Mucosa of descending colon (tissue), 3 donors: ENCODE measurements at regions not wholly inside any gene's neighbourhood (a gene's known extent, or its start where the extent isn't known, plus 50 kb on each side); places are given as distances from the start of the nearest gene placed in this dataset.
"Not testable (repeated sequence)": the region's sequence is repeated elsewhere in the genome, so short reads cannot be mapped to it uniquely, and the experiment has no call there.

Experiments used
- ATAC-seq: fragments of 200-7000 bp; cut with Tn5 transposase; one replicate; pipeline ENCODE4 v1.9.1; 2020; ENCODE audit warnings: mild to moderate bottlenecking, moderate library complexity
- DNase-seq, 3 donors: peaks; one replicate each; pipeline ENCODE4 v3.0.0-alpha.2; 2020
- H3K36me3 ChIP-seq: fragments of 200-600 bp; one replicate; pipeline ENCODE4 v1.8.0; 2021; ENCODE audit warnings: low read depth, mild to moderate bottlenecking
- H3K4me1 ChIP-seq: fragments of 200-600 bp; one replicate; pipeline ENCODE4 v1.8.0; 2021; ENCODE audit warnings: low read depth, mild to moderate bottlenecking
- H3K4me3 ChIP-seq: fragments of 200-600 bp; one replicate; pipeline ENCODE4 v1.8.0; 2021; ENCODE audit warnings: mild to moderate bottlenecking
- H3K9me3 ChIP-seq: fragments of 200-600 bp; one replicate; pipeline ENCODE4 v1.8.0; 2021; ENCODE audit warnings: mild to moderate bottlenecking
- intact Hi-C, 2 donors: fragments of 100-400 bp; cut with DNase I in 1 of 2; cut with micrococcal nuclease in 1 of 2; formaldehyde crosslinking; loops; one replicate each; pipeline versions ENCODE4 v1.11.0 to v1.11.1; 2022; cut with DNase I, micrococcal nuclease
- donor health status: DM: no; HTN: no; CAD: no; lungs with moderate emphysema.
- donor health status: DM: no; HTN: no; CAD: no.
- donor health status: DM: no; HTN: yes; CAD: no.

- H3K9me3 ChIP-seq, intact Hi-C loops, H3K4me3 ChIP-seq, DNase-seq, H3K4me1 ChIP-seq, H3K36me3 ChIP-seq: not testable (repeated sequence)
- ATAC-seq = peak; percentile 90
Measured at GRCh38 chr21:8377093-8377841, 2144.1 kb upstream of the TPTE start.

- H3K4me1 ChIP-seq, H3K36me3 ChIP-seq, intact Hi-C loops, DNase-seq, H3K9me3 ChIP-seq, H3K4me3 ChIP-seq: not testable (repeated sequence)
- peak; percentile 71 for ATAC-seq
Measured at GRCh38 chr21:8380419-8381079, 2140.8 kb upstream of the TPTE start.

GRCh38 chr21:8388169-8388939, 2133.0 kb upstream of the TPTE start:
- H3K4me3 ChIP-seq, intact Hi-C loops, H3K4me1 ChIP-seq, H3K36me3 ChIP-seq, H3K9me3 ChIP-seq, DNase-seq: not testable (repeated sequence)
- peak; percentile 100 for ATAC-seq

GRCh38 chr21:8388940-8389238, 2132.5 kb upstream of the TPTE start:
- intact Hi-C loops, H3K4me1 ChIP-seq, H3K36me3 ChIP-seq, H3K4me3 ChIP-seq, DNase-seq, H3K9me3 ChIP-seq: not testable (repeated sequence)
- peak; percentile 28 for ATAC-seq

GRCh38 chr21:8390550-8391171, 2130.7 kb upstream of the TPTE start:
- H3K36me3 ChIP-seq, ATAC-seq, H3K4me3 ChIP-seq, DNase-seq, H3K9me3 ChIP-seq, intact Hi-C loops, H3K4me1 ChIP-seq: not testable (repeated sequence)

- ATAC-seq, H3K36me3 ChIP-seq, H3K4me3 ChIP-seq, intact Hi-C loops, DNase-seq, H3K4me1 ChIP-seq, H3K9me3 ChIP-seq: not testable (repeated sequence)
Measured at GRCh38 chr21:8394380-8394779, 2127.0 kb upstream of the TPTE start.

- H3K9me3 ChIP-seq, H3K4me3 ChIP-seq, intact Hi-C loops, H3K4me1 ChIP-seq, ATAC-seq, DNase-seq, H3K36me3 ChIP-seq: not testable (repeated sequence)
Measured at GRCh38 chr21:8395992-8396391, 2125.4 kb upstream of the TPTE start.

GRCh38 chr21:8398870-8399437, 2122.4 kb upstream of the TPTE start:
- H3K4me3 ChIP-seq, H3K9me3 ChIP-seq, ATAC-seq, H3K36me3 ChIP-seq, DNase-seq, intact Hi-C loops, H3K4me1 ChIP-seq: not testable (repeated sequence)

- H3K36me3 ChIP-seq, DNase-seq, H3K9me3 ChIP-seq, H3K4me3 ChIP-seq, ATAC-seq, intact Hi-C loops, H3K4me1 ChIP-seq: not testable (repeated sequence)
Measured at GRCh38 chr21:8399866-8400265, 2121.5 kb upstream of the TPTE start.

- H3K9me3 ChIP-seq, ATAC-seq, H3K4me3 ChIP-seq, DNase-seq, H3K36me3 ChIP-seq, H3K4me1 ChIP-seq, intact Hi-C loops: not testable (repeated sequence)
Measured at GRCh38 chr21:8401799-8402198, 2119.6 kb upstream of the TPTE start.

GRCh38 chr21:8406331-8406730, 2115.1 kb upstream of the TPTE start:
- H3K4me3 ChIP-seq, ATAC-seq, DNase-seq, H3K9me3 ChIP-seq, H3K4me1 ChIP-seq, intact Hi-C loops, H3K36me3 ChIP-seq: not testable (repeated sequence)

- H3K9me3 ChIP-seq, H3K4me1 ChIP-seq, H3K36me3 ChIP-seq, intact Hi-C loops, H3K4me3 ChIP-seq, DNase-seq: not testable (repeated sequence)
- ATAC-seq = peak; percentile 33
Measured at GRCh38 chr21:8411139-8411671, 2110.2 kb upstream of the TPTE start.

- intact Hi-C loops = not testable (repeated sequence)
Measured at GRCh38 chr21:8419925-8420560, 2101.3 kb upstream of the TPTE start.

More at GRCh38 chr21:8419925-8420560, 2101.3 kb upstream of the TPTE start:
- not testable (repeated sequence) for H3K4me1 ChIP-seq, H3K4me3 ChIP-seq, H3K36me3 ChIP-seq, H3K9me3 ChIP-seq
- DNase-seq = peak in 1 of 3 donors; percentile 0
- peak; percentile 94 for ATAC-seq
